ENCODE measurements at regions not wholly inside any gene's neighbourhood (a gene's known extent, or its start where the extent isn't known, plus 50 kb on each side); places are given as distances from the start of the nearest gene placed in this dataset.

- TF ChIP-seq REST (IDR thresholded peaks at IDR 0.05; ENCODE audit: unreplicated experiment), result no peak
These were observed 1289.6 kb downstream of the NSUN3 start (continued) for GRCh38 chr3:95352471-95352870.

- Histone ChIP-seq H3K79me2 (replicated peaks; ENCODE audit: insufficient read depth) (no peaks in the 10 kb centered on the region), H3K4me1 (ENCODE audit: insufficient read depth) (peaks cover 72% of the 10 kb centered on the region), H3F3A (replicated peaks; ENCODE audit: low read depth) (no peaks in the 10 kb centered on the region), H4K20me1 (replicated peaks; ENCODE audit: insufficient read depth) (no peaks in the 10 kb centered on the region), H3K4me2 (peak overlapping the region; percentile 37), H2AFZ (no peak overlapping the region), H3K27me3 (ENCODE audit: insufficient read depth) (no peaks in the 10 kb centered on the region), H3K9me2 (ENCODE audit: insufficient read depth) (no peaks in the 10 kb centered on the region), H3K27ac (ENCODE audit: low read depth) (no peak overlapping the region), H3K4me3 (0 out of 2 replicates have a peak overlapping the region, but pooled peaks have one; percentile 9), H3K36me3 (ENCODE audit: insufficient read depth) (no peaks in the 10 kb centered on the region)
- Mint-ChIP-seq H3K27me3 (ENCODE audit: insufficient read depth, low read depth, poor library complexity) (peaks cover 2% of the 10 kb centered on the region), H3K27ac (peak overlapping the region; percentile 12; the same call in 1 of the 2 replicates), H3K36me3 (ENCODE audit: low read depth) (no peaks in the 10 kb centered on the region; the same call in 2 of the 3 replicates), H3K4me3 (no peak overlapping the region), H3K9me3 (no peaks in the 10 kb centered on the region), H3K4me1 (peaks cover 39% of the 10 kb centered on the region)
- no peak for ATAC-seq
- DNase-seq (ENCODE audit: low spot score), result peak; percentile 15
- TF ChIP-seq REST (IDR thresholded peaks at IDR 0.05; ENCODE audit: unreplicated experiment) (no peak), CTCF (conservative IDR thresholded peaks at IDR 0.05; ENCODE audit: low read depth in 2 of 2) (no peak), EZH2phosphoT487 (IDR thresholded peaks at IDR 0.05; ENCODE audit: unreplicated experiment) (no peak), ETS1 (IDR thresholded peaks at IDR 0.05) (no peak), ZNF331 (CRISPR knock-in tag; IDR thresholded peaks at IDR 0.05; ENCODE audit: low read depth) (no peak), ZNF462 (CRISPR knock-in tag; IDR thresholded peaks at IDR 0.05) (no peak), NANOG (IDR thresholded peaks at IDR 0.05; ENCODE audit: borderline replicate concordance) (no peak), CREB1 (CRISPR knock-in tag; IDR thresholded peaks at IDR 0.05; ENCODE audit: low read depth) (no peak)
These were observed 1291.6 kb downstream of the NSUN3 start for GRCh38 chr3:95354489-95354888.

Measured in GM23338 (cell line).